HG03175 (cell line): ENCODE measurements at regions not wholly inside any gene's neighbourhood (a gene's known extent, or its start where the extent isn't known, plus 50 kb on each side); places are given as distances from the start of the nearest gene placed in this dataset.

Experiments used
- ATAC-seq: cut with Tn5 transposase; IDR thresholded peaks from one replicate; pipeline ENCODE4 v1.9.1; 2021; ENCODE audit warnings: mild to moderate bottlenecking, moderate library complexity; ENCODE audit not compliant: unreplicated experiment

DNA sequence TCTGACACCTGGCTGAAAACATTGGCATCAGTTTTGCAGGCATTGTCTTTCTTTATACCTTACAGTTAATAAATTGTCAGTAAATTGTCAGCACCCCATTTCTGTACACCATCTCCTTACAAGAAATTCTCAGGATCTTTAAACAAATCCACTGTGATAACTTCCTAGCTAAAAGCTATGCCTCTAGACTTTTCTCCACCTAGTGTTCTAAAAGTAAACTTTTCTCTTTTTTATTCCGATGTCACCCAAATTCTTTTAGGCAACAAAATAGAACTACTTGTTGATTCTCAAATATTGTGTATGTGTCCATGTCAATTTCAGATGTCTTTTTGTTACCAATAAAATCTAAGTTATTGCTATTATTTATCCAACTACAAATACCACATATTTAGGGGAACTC is 617.4 kb upstream of the NRXN1 start:
- ATAC-seq = no peak

GRCh38 chr2:51638811-51639210 is 606.9 kb upstream of the NRXN1 start:
- no peak for ATAC-seq

DNA sequence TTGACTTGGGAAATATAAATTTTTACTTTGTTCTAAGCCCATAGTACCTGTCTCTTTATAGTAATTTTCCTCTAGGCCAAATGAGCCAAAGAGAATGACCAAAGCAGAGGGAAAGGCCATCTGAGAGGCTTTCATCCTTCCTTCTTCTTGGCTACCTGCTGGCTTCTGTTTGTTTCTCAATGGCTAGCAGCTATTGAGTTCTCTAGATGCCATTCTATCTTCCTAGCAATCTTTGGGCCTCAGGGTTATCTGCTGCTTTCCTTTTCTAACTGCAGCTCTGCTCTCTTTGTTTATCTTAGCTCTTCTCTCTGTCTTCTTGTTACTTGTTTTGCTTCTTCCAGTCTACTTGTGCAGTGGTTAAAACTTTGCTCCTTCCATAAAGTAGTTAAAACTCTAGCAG is 601.1 kb upstream of the NRXN1 start:
- ATAC-seq = no peak

- ATAC-seq = no peak
Measured at GRCh38 chr2:51629406-51629805, 597.5 kb upstream of the NRXN1 start.

DNA sequence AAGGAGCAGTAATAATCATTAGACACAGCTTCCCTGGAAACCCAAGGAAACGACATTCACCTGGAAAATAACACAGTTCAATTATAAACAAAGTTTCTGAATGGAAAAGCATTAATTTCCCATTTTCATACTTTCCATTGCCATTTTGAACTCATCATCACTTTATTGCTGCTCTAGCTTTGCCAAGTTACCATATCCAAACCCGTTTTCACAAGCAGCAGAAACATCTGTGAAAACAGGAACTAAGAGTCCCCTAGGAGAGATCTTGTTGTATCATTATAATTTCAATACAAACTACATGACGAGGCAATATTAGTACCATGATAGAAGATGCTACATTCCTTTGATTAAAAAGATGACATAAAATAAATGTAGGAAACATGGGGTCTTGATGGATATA is 597.0 kb upstream of the NRXN1 start:
- ATAC-seq = no peak

DNA sequence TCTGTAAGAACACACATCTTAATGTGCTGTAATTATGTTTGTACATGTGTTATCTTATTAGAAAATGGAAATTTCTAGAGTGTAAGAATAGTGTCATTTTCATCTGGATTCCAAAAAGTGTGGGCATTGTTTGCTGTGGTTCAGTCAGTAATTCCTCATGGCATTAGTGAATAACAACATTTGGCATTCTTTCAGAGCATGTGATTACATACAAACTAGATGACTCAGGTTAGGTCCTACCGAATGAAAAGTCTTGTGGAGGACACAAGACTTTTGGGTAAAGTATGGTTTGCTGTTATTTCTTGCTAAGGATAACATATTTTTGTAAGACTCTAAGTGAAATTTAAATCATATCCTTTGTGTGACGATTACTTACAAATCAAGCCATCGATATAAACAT is 593.1 kb upstream of the NRXN1 start:
- no peak for ATAC-seq

DNA sequence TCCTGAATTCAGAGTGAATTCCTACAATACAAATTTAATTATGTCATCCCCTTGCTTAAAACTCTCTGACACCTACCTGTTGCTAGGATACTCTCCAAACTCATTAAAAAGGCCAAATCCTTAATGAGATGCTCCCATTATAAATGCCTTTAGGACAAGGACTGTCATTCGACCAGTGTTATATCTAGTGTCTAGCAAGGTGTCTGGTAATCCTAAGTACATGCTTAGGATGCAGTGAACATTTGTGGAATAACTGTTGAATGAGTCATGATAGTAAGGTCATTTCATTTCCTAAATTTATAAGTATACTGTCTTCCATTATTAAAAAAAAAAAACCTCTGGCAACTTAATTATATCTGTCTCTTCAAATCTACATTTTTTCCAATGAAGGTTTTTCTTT is 588.9 kb upstream of the NRXN1 start:
- no peak for ATAC-seq

DNA sequence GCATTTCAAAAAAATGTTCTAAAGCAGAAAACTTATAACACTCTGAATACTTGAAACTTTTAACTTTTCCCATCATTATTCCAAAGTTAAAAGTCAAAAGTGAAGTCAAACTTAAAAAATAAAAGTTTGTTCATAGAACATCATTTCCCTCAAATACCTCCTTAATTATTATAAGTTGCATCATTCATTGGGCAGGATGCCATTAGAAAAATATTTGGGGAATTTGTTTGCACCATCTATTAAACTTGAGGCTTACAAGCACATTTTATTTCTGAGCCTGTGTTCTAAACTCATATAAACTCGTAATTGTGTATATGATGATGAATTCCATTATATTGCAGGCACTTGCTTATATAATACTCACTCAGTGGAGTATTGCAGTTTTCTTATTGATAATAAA is 588.0 kb upstream of the NRXN1 start:
- ATAC-seq = no peak

- ATAC-seq = no peak
Measured at GRCh38 chr2:51612387-51612786, 580.5 kb upstream of the NRXN1 start.

DNA sequence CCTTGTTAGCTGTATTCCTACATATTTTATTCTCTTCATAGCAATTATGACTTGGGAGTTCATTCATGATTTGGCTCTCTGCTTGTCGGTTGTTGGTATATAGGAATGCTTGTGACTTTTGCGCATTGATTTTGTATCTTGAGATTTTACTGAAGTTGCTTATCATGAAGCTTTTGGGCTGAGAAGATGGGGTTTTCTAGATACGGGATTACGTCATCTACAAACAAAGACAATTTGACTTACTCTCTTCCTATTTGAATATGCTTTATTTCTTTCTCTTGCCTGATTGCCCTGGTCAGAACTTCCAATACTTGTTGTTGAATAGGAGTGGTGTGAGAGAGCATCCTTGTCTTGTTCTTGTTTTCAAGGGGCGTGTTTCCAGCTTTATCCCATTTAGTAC is 569.8 kb upstream of the NRXN1 start:
- ATAC-seq = no peak

DNA sequence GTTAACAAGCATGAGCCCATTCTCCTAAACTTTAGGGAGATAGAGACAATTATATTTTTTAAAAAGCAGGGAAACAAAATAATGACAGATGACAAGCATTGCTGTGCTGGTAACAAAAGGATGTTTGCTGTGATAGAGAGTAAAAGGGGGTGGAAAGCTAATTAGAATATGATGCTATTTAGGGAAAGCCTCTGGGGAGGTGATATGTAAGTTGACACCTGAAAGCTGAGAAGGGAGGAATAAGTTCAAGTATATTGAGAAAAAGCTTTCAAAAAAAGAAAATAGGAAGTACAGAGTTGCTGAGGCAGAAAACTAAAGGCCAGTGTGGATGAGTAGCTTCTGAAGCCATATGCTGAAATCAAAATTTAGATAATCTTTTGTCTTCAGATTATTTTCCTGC is 565.2 kb upstream of the NRXN1 start:
- no peak for ATAC-seq

GRCh38 chr2:51595836-51596235 is 563.9 kb upstream of the NRXN1 start:
- no peak for ATAC-seq

DNA sequence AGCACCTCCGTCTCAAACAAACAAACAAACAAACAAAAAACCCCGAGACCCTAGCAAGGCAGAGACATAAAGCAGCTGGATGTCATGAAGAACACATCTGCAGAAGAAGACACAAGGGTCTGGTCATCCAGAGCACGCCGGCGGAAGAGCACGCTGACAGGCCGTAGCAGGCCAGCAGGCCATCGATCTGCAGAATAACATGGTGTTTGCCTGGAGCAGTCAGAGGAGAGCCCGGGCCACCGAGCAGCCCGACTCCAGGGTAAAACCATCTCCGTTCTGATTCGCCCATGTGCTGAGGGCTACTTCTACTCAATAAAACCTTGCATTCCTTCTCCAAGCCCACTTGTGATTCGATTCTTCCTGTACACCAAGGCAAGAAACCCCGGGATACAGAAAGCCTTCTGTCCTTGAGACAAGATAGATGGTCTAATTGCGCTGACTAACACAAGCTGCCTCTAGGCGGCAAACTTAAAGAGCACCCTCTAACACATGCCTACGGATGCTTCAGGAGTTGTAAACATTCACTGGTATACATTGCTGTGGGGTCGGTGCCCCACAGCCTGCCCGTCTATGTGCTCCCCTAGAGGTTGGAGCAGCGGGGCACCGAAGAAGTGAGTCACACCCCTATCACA is 549.8 kb upstream of the NRXN1 start:
- ATAC-seq = no peak

- no peak for ATAC-seq
Measured at GRCh38 chr2:51579412-51579811, 547.5 kb upstream of the NRXN1 start.

DNA sequence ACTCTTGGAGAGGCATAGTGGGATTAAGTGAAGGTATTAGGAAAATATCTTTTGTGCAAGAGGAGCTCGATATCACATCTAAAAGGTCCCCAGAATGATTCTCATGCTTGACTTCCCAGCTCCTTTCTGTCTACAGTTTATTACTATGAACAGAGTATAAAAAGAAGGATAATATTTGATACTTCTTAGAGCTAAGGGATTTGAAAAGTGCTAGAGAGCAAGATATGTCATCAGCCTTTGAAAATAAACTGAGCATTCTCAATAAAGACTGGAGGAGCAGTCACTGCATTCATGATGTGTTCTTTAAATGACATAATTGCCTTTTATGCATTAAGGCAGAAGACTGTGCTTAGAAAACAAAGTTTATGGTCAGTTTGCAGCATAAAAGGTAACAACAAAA is 543.2 kb upstream of the NRXN1 start:
- ATAC-seq = no peak

GRCh38 chr2:51559026-51559425 is 527.1 kb upstream of the NRXN1 start:
- ATAC-seq = no peak

GRCh38 chr2:51553476-51553875 is 521.5 kb upstream of the NRXN1 start:
- ATAC-seq = no peak

- ATAC-seq = no peak
Measured at GRCh38 chr2:51535763-51536162, 503.8 kb upstream of the NRXN1 start.

DNA sequence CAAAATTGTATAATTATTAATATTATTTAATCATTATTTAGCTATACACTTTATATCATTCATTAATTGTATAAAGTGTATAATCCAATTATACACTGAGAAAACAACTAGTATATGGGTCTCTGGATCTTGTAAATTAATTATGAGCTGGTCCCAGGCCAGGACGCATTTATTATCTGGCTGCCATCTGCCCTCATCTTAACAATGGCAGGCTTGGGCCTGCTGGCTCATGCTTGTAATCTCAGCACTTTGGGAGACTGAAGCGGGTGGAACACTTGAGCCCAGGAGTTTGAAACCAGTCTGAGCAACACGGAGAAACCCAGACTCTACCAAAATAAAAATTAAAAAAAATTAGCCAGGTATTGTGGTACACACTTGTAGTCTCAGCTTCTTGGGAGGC is 502.2 kb upstream of the NRXN1 start:
- ATAC-seq = no peak

DNA sequence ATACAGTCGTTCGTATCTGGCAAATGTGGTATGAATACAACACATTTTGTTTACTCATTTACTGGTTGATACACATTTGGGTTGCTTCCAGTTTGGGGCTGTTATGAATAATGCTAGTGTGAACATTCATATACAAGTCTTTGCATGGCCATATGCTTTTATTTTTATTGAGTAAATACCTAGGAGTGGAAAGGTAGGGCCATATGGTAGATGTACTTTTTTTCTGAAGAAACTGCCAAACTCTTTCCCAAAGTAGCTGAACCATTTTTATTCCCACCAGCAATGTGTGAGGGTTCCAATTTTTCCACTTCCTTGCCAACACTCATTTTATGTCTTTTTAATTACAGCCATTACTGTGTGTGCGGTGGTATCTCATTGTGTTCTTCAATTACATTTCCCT is 496.2 kb upstream of the NRXN1 start:
- no peak for ATAC-seq

DNA sequence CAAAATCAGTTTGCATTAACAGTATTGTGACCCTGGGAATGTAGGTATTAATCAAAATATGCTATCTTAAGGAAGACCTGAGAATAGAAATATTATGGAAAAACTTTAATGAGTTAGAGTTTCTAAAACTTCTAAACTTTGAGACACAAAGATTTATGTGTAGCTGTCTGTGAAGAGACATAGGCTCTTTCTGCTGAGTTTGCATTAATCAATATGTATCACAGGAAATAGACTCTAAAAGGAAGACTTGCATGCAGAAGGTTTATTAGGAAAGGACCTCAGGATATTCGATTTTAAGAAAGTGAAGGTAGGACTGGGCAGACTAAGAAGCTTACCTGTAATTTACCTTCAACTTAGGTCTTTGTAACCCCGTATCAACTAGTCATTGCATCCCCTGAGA is 494.8 kb upstream of the NRXN1 start:
- no peak for ATAC-seq

DNA sequence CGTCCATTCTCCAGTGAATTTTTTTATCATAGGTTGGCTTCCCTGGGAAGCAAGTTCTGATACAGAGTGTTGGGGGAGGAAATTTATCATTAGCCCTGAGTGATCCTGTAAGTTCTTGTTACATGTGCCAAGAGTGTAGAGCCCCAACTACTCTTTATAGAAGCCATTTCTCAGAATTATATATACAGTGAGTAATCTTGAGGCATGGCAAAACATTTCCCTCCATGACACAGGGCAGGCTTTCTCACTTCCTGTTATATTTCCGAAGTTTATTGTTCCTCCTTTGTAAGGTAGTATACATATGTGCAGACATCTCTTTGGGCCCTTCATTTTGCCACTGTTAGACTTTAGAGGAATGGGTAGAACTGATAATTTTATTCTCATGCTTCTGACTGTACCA is 484.7 kb upstream of the NRXN1 start:
- no peak for ATAC-seq

DNA sequence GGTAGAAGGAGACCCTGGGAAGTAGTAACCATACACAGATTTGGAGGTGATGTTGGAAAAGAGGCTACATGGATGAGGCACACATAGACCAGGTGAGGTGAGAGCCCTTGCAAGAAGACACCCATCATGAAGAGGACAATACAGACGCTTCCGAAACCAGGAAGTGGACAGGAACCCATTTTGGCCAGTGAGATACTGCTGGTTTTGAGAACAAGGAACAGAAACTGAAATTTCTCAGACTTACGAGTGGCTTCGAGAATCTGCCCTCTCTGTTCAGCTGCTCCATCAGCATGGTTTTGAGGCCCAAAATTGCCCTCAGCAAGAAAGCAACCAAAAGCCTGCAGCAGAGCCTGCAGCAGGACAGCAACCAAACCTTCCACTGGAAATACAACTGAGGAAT is 479.1 kb upstream of the NRXN1 start:
- ATAC-seq = peak; percentile 86

DNA sequence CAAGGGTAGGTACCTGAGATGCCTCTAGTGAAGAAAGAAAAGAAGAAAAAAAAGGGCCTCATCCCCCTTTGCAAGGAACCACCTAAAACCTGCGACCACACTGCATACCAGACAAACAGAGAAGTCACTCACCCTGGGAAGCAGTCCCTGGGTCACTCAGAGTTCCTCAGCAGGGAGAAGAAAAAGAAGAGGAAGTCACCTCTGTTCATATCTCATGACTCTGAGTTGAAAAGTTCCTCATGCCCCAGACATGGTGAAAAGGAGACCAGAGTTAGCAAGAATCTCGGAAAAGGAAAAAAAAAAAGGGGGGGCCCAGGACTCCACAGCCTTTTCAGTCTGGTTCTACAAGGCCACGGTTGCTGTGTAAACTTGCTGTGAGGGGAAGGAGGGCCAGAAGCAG is 478.4 kb upstream of the NRXN1 start:
- no peak for ATAC-seq
